ENCODE measurements at regions not wholly inside any gene's neighbourhood (a gene's known extent, or its start where the extent isn't known, plus 50 kb on each side); places are given as distances from the start of the nearest gene placed in this dataset.

GRCh38 chr6:82073484-82073883 lies 174.1 kb downstream of the IBTK start:
- DNase-seq (ENCODE audit: extremely low spot score, insufficient read length, low read depth) (no peak), FAIRE-seq (no peak)

- FAIRE-seq (no peak), DNase-seq (ENCODE audit: extremely low spot score, insufficient read length, low read depth) (no peak)
Observed at GRCh38 chr6:82072751-82073150, 174.8 kb downstream of the IBTK start.

GRCh38 chr6:82072121-82072521 lies 175.4 kb downstream of the IBTK start:
- DNase-seq (ENCODE audit: extremely low spot score, insufficient read length, low read depth) (no peak), FAIRE-seq (no peak)

GRCh38 chr6:82068721-82069120 lies 178.8 kb downstream of the IBTK start:
- FAIRE-seq: no peak

GRCh38 chr6:82066991-82067411 lies 180.5 kb downstream of the IBTK start:
- peak; percentile 90 for FAIRE-seq

More at GRCh38 chr6:82068721-82069120, 178.8 kb downstream of the IBTK start:
- no peak for DNase-seq (ENCODE audit: extremely low spot score, insufficient read length, low read depth)

GRCh38 chr6:82066196-82066595 lies 181.3 kb downstream of the IBTK start:
- DNase-seq (ENCODE audit: extremely low spot score, insufficient read length, low read depth) (no peak), FAIRE-seq (no peak)

More at GRCh38 chr6:82066991-82067411, 180.5 kb downstream of the IBTK start:
- peak; percentile 8 for DNase-seq (ENCODE audit: extremely low spot score, insufficient read length, low read depth)

GRCh38 chr6:82063574-82063973 lies 184.0 kb downstream of the IBTK start:
- FAIRE-seq (no peak), DNase-seq (ENCODE audit: extremely low spot score, insufficient read length, low read depth) (no peak)

- FAIRE-seq: no peak
- DNase-seq (ENCODE audit: extremely low spot score, insufficient read length, low read depth): no peak
Observed at GRCh38 chr6:82062219-82062618, 185.3 kb downstream of the IBTK start.

- no peak for DNase-seq (ENCODE audit: extremely low spot score, insufficient read length, low read depth)
- no peak for FAIRE-seq
Observed at GRCh38 chr6:82057846-82058554, 189.5 kb downstream of the IBTK start.

- FAIRE-seq (no peak), DNase-seq (ENCODE audit: extremely low spot score, insufficient read length, low read depth) (no peak)
Observed at GRCh38 chr6:82056567-82056966, 191.0 kb downstream of the IBTK start.

GRCh38 chr6:82045965-82046756 lies 201.4 kb downstream of the IBTK start:
- FAIRE-seq (no peak), DNase-seq (ENCODE audit: extremely low spot score, insufficient read length, low read depth) (no peak)

GRCh38 chr6:82040405-82041221 lies 206.9 kb downstream of the IBTK start:
- no peak for DNase-seq (ENCODE audit: extremely low spot score, insufficient read length, low read depth)
- FAIRE-seq: no peak

- DNase-seq (ENCODE audit: extremely low spot score, insufficient read length, low read depth): no peak
- no peak for FAIRE-seq
Observed at GRCh38 chr6:82038631-82039030, 208.9 kb downstream of the IBTK start.

- DNase-seq (ENCODE audit: extremely low spot score, insufficient read length, low read depth): no peak
- no peak for FAIRE-seq
Observed at GRCh38 chr6:82035526-82035925, 212.0 kb downstream of the IBTK start.

GRCh38 chr6:82033631-82034211 lies 213.8 kb downstream of the IBTK start:
- FAIRE-seq (no peak), DNase-seq (ENCODE audit: extremely low spot score, insufficient read length, low read depth) (no peak)

- no peak for DNase-seq (ENCODE audit: extremely low spot score, insufficient read length, low read depth)
- FAIRE-seq: no peak
Observed at GRCh38 chr6:82032444-82032843, 215.1 kb downstream of the IBTK start.

- FAIRE-seq: no peak
- no peak for DNase-seq (ENCODE audit: extremely low spot score, insufficient read length, low read depth)
Observed at GRCh38 chr6:82030761-82031503, 216.6 kb downstream of the IBTK start.

- DNase-seq (ENCODE audit: extremely low spot score, insufficient read length, low read depth): no peak
- no peak for FAIRE-seq
Observed at GRCh38 chr6:82030301-82030700, 217.2 kb downstream of the IBTK start.

- no peak for FAIRE-seq
- DNase-seq (ENCODE audit: extremely low spot score, insufficient read length, low read depth): no peak
Observed at GRCh38 chr6:82025271-82025670, 222.3 kb downstream of the IBTK start.
